PC-9 (cell line): ENCODE measurements at regions not wholly inside any gene's neighbourhood (a gene's known extent, or its start where the extent isn't known, plus 50 kb on each side); places are given as distances from the start of the nearest gene placed in this dataset.

Source experiments
- BruUV-seq: library from RNA; stranded (reverse); fragments of 400-500 nt; replicated peaks from 2 replicates; lab custom pipeline; 2021; lab: Mats Ljungman, UMichigan
- CTCF ChIA-PET: fragments of 300-600 bp; sonication (Branson Sonifier 250); formaldehyde crosslinking; loops from one replicate; lab custom pipeline; 2022; ENCODE audit warnings: antibody characterized with exemption; lab: Charles Lee
- POLR2A ChIA-PET: fragments of 300-600 bp; sonication (Branson Sonifier 250); formaldehyde crosslinking; loops from one replicate; lab custom pipeline; 2022; ENCODE audit warnings: antibody characterized with exemption; ENCODE audit not compliant: unreplicated experiment; lab: Charles Lee
- DNase-seq, 2 experiments: peaks; one replicate each; pipeline versions ENCODE4 v3.0.0 to v3.0.0-alpha.2; 2015 to 2022; ENCODE audit warnings: mixed read lengths in 1 of 2
- H2AFZ ChIP-seq: fragments of 200-600 bp; sonication (generic); 2 replicates; pipeline ENCODE4 v1.8.1; 2017; ENCODE audit warnings: antibody characterized with exemption
- H3F3A ChIP-seq: fragments of 200-600 bp; sonication (generic); 2 replicates; pipeline ENCODE4 v1.8.1; 2017; ENCODE audit warnings: antibody characterized with exemption, mild to moderate bottlenecking, low read depth; ENCODE audit not compliant: insufficient read depth
- H3K27ac ChIP-seq: fragments of 200-600 bp; sonication (generic); 2 replicates; pipeline ENCODE4 v1.6.1; 2016; ENCODE audit warnings: mixed run types
- H3K27me3 ChIP-seq: fragments of 200-600 bp; sonication (generic); 2 replicates; pipeline ENCODE4 v1.6.1; 2016; ENCODE audit warnings: low read depth, mixed run types; ENCODE audit not compliant: insufficient read depth
- H3K36me3 ChIP-seq: fragments of 200-600 bp; sonication (generic); 2 replicates; pipeline ENCODE4 v1.6.1; 2016; ENCODE audit warnings: low read depth, mixed run types
- H3K4me1 ChIP-seq: fragments of 200-600 bp; sonication (generic); replicated peaks from 2 replicates; pipeline ENCODE4 v1.6.1; 2016; ENCODE audit warnings: mixed run types; ENCODE audit not compliant: insufficient read depth
- H3K4me2 ChIP-seq: fragments of 200-600 bp; sonication (generic); 2 replicates; pipeline ENCODE4 v1.6.1; 2017; ENCODE audit warnings: mixed run types
- H3K4me3 ChIP-seq: fragments of 200-600 bp; sonication (generic); 2 replicates; pipeline ENCODE4 v1.6.1; 2016; ENCODE audit warnings: mixed run types
- H3K79me2 ChIP-seq: fragments of 200-600 bp; sonication (generic); 2 replicates; pipeline ENCODE4 v1.6.1; 2017; ENCODE audit warnings: low read depth, mixed run types
- H3K9me2 ChIP-seq: fragments of 200-600 bp; sonication (generic); 2 replicates; pipeline ENCODE4 v1.8.1; 2017; ENCODE audit warnings: mild to moderate bottlenecking; ENCODE audit not compliant: insufficient read depth
- H3K9me3 ChIP-seq: fragments of 200-600 bp; sonication (generic); 2 replicates; pipeline ENCODE4 v1.8.1; 2016; ENCODE audit warnings: low read depth; ENCODE audit not compliant: insufficient read depth
- H4K20me1 ChIP-seq: fragments of 200-600 bp; sonication (generic); 2 replicates; pipeline ENCODE4 v1.8.1; 2017; ENCODE audit not compliant: insufficient read depth
- CTCF ChIP-seq: fragments of 200-600 bp; sonication (generic); conservative IDR thresholded peaks from 2 replicates; pipeline ENCODE4 v1.6.1; 2017; ENCODE audit warnings: mixed run types, antibody characterized with exemption, mild to moderate bottlenecking, moderate library complexity
- EZH2 ChIP-seq: fragments of 200-600 bp; sonication (generic); IDR thresholded peaks from 2 replicates; pipeline ENCODE4 v1.8.0; 2017; ENCODE audit warnings: antibody characterized with exemption, low read depth
- intact Hi-C: fragments of 100-400 bp; cut with micrococcal nuclease; formaldehyde crosslinking; loops from one replicate; pipeline ENCODE4 v1.10.0; 2022; ENCODE audit not compliant: unreplicated experiment

- Histone ChIP-seq H3K4me2 (no peak overlapping the region), H2AFZ (no peak overlapping the region), H3K27ac (no peak overlapping the region), H3K79me2 (no peaks in the 10 kb centered on the region), H3K27me3 (no peaks in the 10 kb centered on the region), H4K20me1 (no peaks in the 10 kb centered on the region), H3K4me1 (no peaks in the 10 kb centered on the region), H3K4me3 (no peak overlapping the region), H3K9me2 (no peaks in the 10 kb centered on the region), H3K9me3 (no peaks in the 10 kb centered on the region), H3K36me3 (no peaks in the 10 kb centered on the region), H3F3A (no peaks in the 10 kb centered on the region)
- intact Hi-C loops = no loop called here
- no TSS peak for BruUV-seq
- ChIA-PET CTCF (no interaction called here), POLR2A (no interaction called here)
- TF ChIP-seq CTCF (no peak), EZH2 (no peak)
- no peak for DNase-seq
Observed at GRCh38 chr11:15412054-15412453, 297.3 kb downstream of the INSC start.

GRCh38 chr11:15418921-15419320 is 304.2 kb downstream of the INSC start:
- no peaks in the 10 kb centered on the region for H3K9me3 ChIP-seq
- H3K79me2 ChIP-seq = no peaks in the 10 kb centered on the region
- H3K27ac ChIP-seq = no peak overlapping the region
- H3K9me2 ChIP-seq = no peaks in the 10 kb centered on the region
- intact Hi-C loops = no loop called here
- no peaks in the 10 kb centered on the region for H3F3A ChIP-seq
- CTCF ChIA-PET = no interaction called here
- H3K4me1 ChIP-seq = no peaks in the 10 kb centered on the region
- H4K20me1 ChIP-seq = no peaks in the 10 kb centered on the region
- no peak for DNase-seq
- TF ChIP-seq CTCF = no peak
- no peak for TF ChIP-seq EZH2
- H2AFZ ChIP-seq = no peak overlapping the region
- no TSS peak for BruUV-seq
- POLR2A ChIA-PET = no interaction called here
- H3K4me3 ChIP-seq = no peak overlapping the region
- no peaks in the 10 kb centered on the region for H3K27me3 ChIP-seq
- H3K36me3 ChIP-seq = no peaks in the 10 kb centered on the region
- no peak overlapping the region for H3K4me2 ChIP-seq

GRCh38 chr11:15419696-15420095 is 305.0 kb downstream of the INSC start:
- TF ChIP-seq CTCF (no peak), EZH2 (no peak)
- ChIA-PET POLR2A (no interaction called here), CTCF (no interaction called here)

More at GRCh38 chr11:15419696-15420095, 305.0 kb downstream of the INSC start:
- H3K4me1 ChIP-seq = no peaks in the 10 kb centered on the region
- H3K4me2 ChIP-seq = no peak overlapping the region
- H2AFZ ChIP-seq = no peak overlapping the region
- H3K36me3 ChIP-seq = no peaks in the 10 kb centered on the region
- no peak overlapping the region for H3K27ac ChIP-seq
- H3K4me3 ChIP-seq = no peak overlapping the region
- H3K9me2 ChIP-seq = no peaks in the 10 kb centered on the region
- H3F3A ChIP-seq = no peaks in the 10 kb centered on the region
- intact Hi-C loops = no loop called here
- BruUV-seq = no TSS peak
- H3K79me2 ChIP-seq = no peaks in the 10 kb centered on the region
- DNase-seq = no peak
- H3K27me3 ChIP-seq = no peaks in the 10 kb centered on the region
- no peaks in the 10 kb centered on the region for H3K9me3 ChIP-seq
- H4K20me1 ChIP-seq = no peaks in the 10 kb centered on the region
